ENCODE measurements at regions not wholly inside any gene's neighbourhood (a gene's known extent, or its start where the extent isn't known, plus 50 kb on each side); places are given as distances from the start of the nearest gene placed in this dataset.
"Not testable (repeated sequence)": the region's sequence is repeated elsewhere in the genome, so short reads cannot be mapped to it uniquely, and the experiment has no call there.

GRCh38 chr5:67837225-67837624 is 378.3 kb upstream of the PIK3R1 start:
- DNase-seq (ENCODE audit: low read depth, low spot score); H3K4me3 ChIP-seq (replicated peaks in 1 of 3; ENCODE audit: insufficient read depth in 1 of 3, low read depth in 1 of 3, low read length in 3 of 3); H3K27me3 ChIP-seq (ENCODE audit: control insufficient read depth in 2 of 2, insufficient read depth in 2 of 2, low read length in 2 of 2); H4K20me1 ChIP-seq (replicated peaks; ENCODE audit: control insufficient read depth, extremely low read depth, insufficient read depth, low read length); CTCF ChIA-PET; H3K4me1 ChIP-seq (ENCODE audit: control insufficient read depth, extremely low read depth, insufficient read depth, low read length); POLR2A ChIA-PET; H3K4me2 ChIP-seq (ENCODE audit: insufficient read depth, low read length); H2AFZ ChIP-seq (ENCODE audit: low read depth, low read length); H3K9me1 ChIP-seq (replicated peaks; ENCODE audit: control insufficient read depth, extremely low read depth, insufficient read depth, low read length); H3K36me3 ChIP-seq (ENCODE audit: control insufficient read depth in 2 of 2, extremely low read depth in 1 of 2, insufficient read depth in 2 of 2, low read length in 2 of 2); H3K79me2 ChIP-seq (ENCODE audit: control insufficient read depth, insufficient read depth, low read length); H3K9me3 ChIP-seq (replicated peaks; ENCODE audit: control insufficient read depth, insufficient read depth, low read length); BruUV-seq (replicated peaks); H3K27ac ChIP-seq (ENCODE audit: insufficient read depth, low read depth, low read length); H3K9ac ChIP-seq (replicated peaks; ENCODE audit: extremely low read depth, insufficient read depth, low read length); intact Hi-C loops (cut with micrococcal nuclease); dilution Hi-C loops (cut with MboI; ENCODE audit: extremely low pct_ligation_motif_present, low sequenced_read_pairs); FAIRE-seq: not testable (repeated sequence)

DNA sequence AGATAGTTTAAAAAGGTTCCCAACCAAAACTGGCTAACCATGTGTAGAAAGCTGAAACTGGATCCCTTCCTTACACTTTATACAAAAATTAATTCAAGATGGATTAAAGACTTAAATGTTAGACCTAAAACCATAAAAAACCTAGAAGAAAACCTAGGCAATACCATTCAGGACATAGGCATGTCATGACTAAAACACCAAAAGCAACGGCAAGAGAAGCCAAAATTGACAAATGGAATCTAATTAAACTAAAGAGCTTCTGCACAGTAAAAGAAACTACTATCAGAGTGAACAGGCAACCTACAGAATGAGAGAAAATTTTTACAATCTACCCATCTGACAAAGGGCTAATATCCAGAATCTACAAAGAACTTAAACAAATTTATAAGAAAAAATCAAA is 379.1 kb upstream of the PIK3R1 start:
- H3K79me2 ChIP-seq (ENCODE audit: control insufficient read depth, insufficient read depth, low read length); H3K4me1 ChIP-seq (ENCODE audit: control insufficient read depth, extremely low read depth, insufficient read depth, low read length); FAIRE-seq; H3K9me1 ChIP-seq (replicated peaks; ENCODE audit: control insufficient read depth, extremely low read depth, insufficient read depth, low read length); H2AFZ ChIP-seq (ENCODE audit: low read depth, low read length); intact Hi-C loops (cut with micrococcal nuclease); dilution Hi-C loops (cut with MboI; ENCODE audit: extremely low pct_ligation_motif_present, low sequenced_read_pairs); H3K9ac ChIP-seq (replicated peaks; ENCODE audit: extremely low read depth, insufficient read depth, low read length); H3K4me3 ChIP-seq (replicated peaks in 1 of 3; ENCODE audit: insufficient read depth in 1 of 3, low read depth in 1 of 3, low read length in 3 of 3); H3K27me3 ChIP-seq (ENCODE audit: control insufficient read depth in 2 of 2, insufficient read depth in 2 of 2, low read length in 2 of 2); H3K27ac ChIP-seq (ENCODE audit: insufficient read depth, low read depth, low read length); DNase-seq (ENCODE audit: low read depth, low spot score); H3K4me2 ChIP-seq (ENCODE audit: insufficient read depth, low read length); H3K9me3 ChIP-seq (replicated peaks; ENCODE audit: control insufficient read depth, insufficient read depth, low read length); H3K36me3 ChIP-seq (ENCODE audit: control insufficient read depth in 2 of 2, extremely low read depth in 1 of 2, insufficient read depth in 2 of 2, low read length in 2 of 2); BruUV-seq (replicated peaks); H4K20me1 ChIP-seq (replicated peaks; ENCODE audit: control insufficient read depth, extremely low read depth, insufficient read depth, low read length); CTCF ChIA-PET; POLR2A ChIA-PET: not testable (repeated sequence)

GRCh38 chr5:67831048-67831447 is 384.5 kb upstream of the PIK3R1 start:
- ChIA-PET CTCF (no interaction called here), POLR2A (no interaction called here)
- no peak for FAIRE-seq

More at GRCh38 chr5:67831048-67831447, 384.5 kb upstream of the PIK3R1 start:
- no peak for DNase-seq (ENCODE audit: low read depth, low spot score)
- TF ChIP-seq POLR2AphosphoS5 (IDR thresholded peaks at IDR 0.05; ENCODE audit: insufficient read depth, low read depth, low read length) (no peak), CTCF (IDR thresholded peaks at IDR 0.05; ENCODE audit: extremely low read depth in 1 of 2, insufficient read depth in 1 of 2, low read depth in 1 of 2, low read length in 2 of 2) (no peak), MAX (IDR thresholded peaks at IDR 0.05; ENCODE audit: insufficient read depth, insufficient read length) (no peak), EZH2 (IDR thresholded peaks at IDR 0.05; ENCODE audit: borderline replicate concordance, low read depth, low read length, severe bottlenecking) (no peak), POLR2A (IDR thresholded peaks at IDR 0.05; ENCODE audit: low read depth, low read length) (no peak), GATA2 (IDR thresholded peaks at IDR 0.05; ENCODE audit: insufficient read depth, insufficient read length, low read depth, low read length) (no peak), MYC (IDR thresholded peaks at IDR 0.05; ENCODE audit: low read depth, low read length) (no peak), FOS (IDR thresholded peaks at IDR 0.05; ENCODE audit: borderline replicate concordance, insufficient read depth, low read length) (no peak)
- no peaks in the 10 kb centered on the region for H3K9me1 ChIP-seq (replicated peaks; ENCODE audit: control insufficient read depth, extremely low read depth, insufficient read depth, low read length)
- peaks cover 2 to 6% of the 10 kb centered on the region in 2 experiments for H3K27me3 ChIP-seq (ENCODE audit: control insufficient read depth in 2 of 2, insufficient read depth in 2 of 2, low read length in 2 of 2)
- H3K9ac ChIP-seq (replicated peaks; ENCODE audit: extremely low read depth, insufficient read depth, low read length), result no peak overlapping the region
- H3K79me2 ChIP-seq (ENCODE audit: control insufficient read depth, insufficient read depth, low read length), result no peaks in the 10 kb centered on the region
- intact Hi-C loops (cut with micrococcal nuclease), result no loop called here
- no peak overlapping the region for H3K4me2 ChIP-seq (ENCODE audit: insufficient read depth, low read length)
- H4K20me1 ChIP-seq (replicated peaks; ENCODE audit: control insufficient read depth, extremely low read depth, insufficient read depth, low read length), result no peaks in the 10 kb centered on the region
- no peaks in the 10 kb centered on the region for H3K36me3 ChIP-seq (ENCODE audit: control insufficient read depth in 2 of 2, extremely low read depth in 1 of 2, insufficient read depth in 2 of 2, low read length in 2 of 2)
- dilution Hi-C loops (cut with MboI; ENCODE audit: extremely low pct_ligation_motif_present, low sequenced_read_pairs), result no loop called here
- H3K27ac ChIP-seq (ENCODE audit: insufficient read depth, low read depth, low read length), result no peak overlapping the region
- no TSS peak for BruUV-seq (replicated peaks)
- no peaks in the 10 kb centered on the region for H3K4me1 ChIP-seq (ENCODE audit: control insufficient read depth, extremely low read depth, insufficient read depth, low read length)
- H2AFZ ChIP-seq (ENCODE audit: low read depth, low read length), result no peak overlapping the region
- H3K9me3 ChIP-seq (replicated peaks; ENCODE audit: control insufficient read depth, insufficient read depth, low read length), result no peaks in the 10 kb centered on the region
- H3K4me3 ChIP-seq (replicated peaks in 1 of 3; ENCODE audit: insufficient read depth in 1 of 3, low read depth in 1 of 3, low read length in 3 of 3), result no peak overlapping the region

All from endothelial cell of umbilical vein (primary cell).